GM12891 (cell line): ENCODE measurements at regions not wholly inside any gene's neighbourhood (a gene's known extent, or its start where the extent isn't known, plus 50 kb on each side); places are given as distances from the start of the nearest gene placed in this dataset.

Experiments
- PAX5 ChIP-seq: IDR thresholded peaks from 2 replicates; pipeline ENCODE4 v1.6.1; 2011; ENCODE audit warnings: low read length, moderate library complexity, mild to moderate bottlenecking; ENCODE audit not compliant: insufficient read depth, severe bottlenecking
- POLR2A ChIP-seq: IDR thresholded peaks from 2 replicates; pipeline ENCODE4 v1.6.1; 2011; ENCODE audit warnings: low read depth, low read length, control low read depth
- POLR2AphosphoS5 ChIP-seq: IDR thresholded peaks from 2 replicates; pipeline ENCODE4 v1.6.1; 2011; ENCODE audit warnings: low read depth, low read length, control low read depth
- POU2F2 ChIP-seq: IDR thresholded peaks from 2 replicates; pipeline ENCODE4 v1.6.1; 2011; ENCODE audit warnings: low read depth, mild to moderate bottlenecking, control low read depth, low read length, moderate library complexity
- SPI1 ChIP-seq: IDR thresholded peaks from 2 replicates; pipeline ENCODE4 v1.6.1; 2011; ENCODE audit warnings: low read depth, low read length, control low read depth
- TAF1 ChIP-seq: IDR thresholded peaks from 2 replicates; pipeline ENCODE4 v1.6.1; 2011; ENCODE audit warnings: low read depth, low read length, control low read depth

- TF ChIP-seq POLR2AphosphoS5 (no peak), POLR2A (no peak), TAF1 (no peak), SPI1 (no peak), POU2F2 (no peak), PAX5 (no peak)
Measured at GRCh38 chr2:167424221-167424620, 535.9 kb downstream of the XIRP2 start.
